Upper lobe of left lung (tissue), 6 donors: ENCODE measurements at regions not wholly inside any gene's neighbourhood (a gene's known extent, or its start where the extent isn't known, plus 50 kb on each side); places are given as distances from the start of the nearest gene placed in this dataset.
"Not testable (repeated sequence)": the region's sequence is repeated elsewhere in the genome, so short reads cannot be mapped to it uniquely, and the experiment has no call there.

Experiments used
- ATAC-seq, 2 donors: fragments of 200-7000 bp; cut with Tn5 transposase; one replicate each; pipeline ENCODE4 v1.9.1; 2022; ENCODE audit warnings: mild to moderate bottlenecking in 2 of 2, moderate library complexity in 2 of 2; ENCODE audit not compliant: low FRiP score in 2 of 2
- DNase-seq, 2 donors: peaks; one replicate each; pipeline ENCODE4 v3.0.0-alpha.2; 2019 to 2020
- H3K27ac ChIP-seq, 4 donors: fragments of 200-600 bp; sonication (generic); one replicate each; pipeline ENCODE4 v1.5.1; 2016 to 2019
- H3K27me3 ChIP-seq, 4 donors: fragments of 200-600 bp; sonication (generic); one replicate each; pipeline ENCODE4 v1.5.1; 2017 to 2019
- H3K36me3 ChIP-seq, 4 donors: fragments of 200-600 bp; sonication (generic); one replicate each; pipeline ENCODE4 v1.5.1; 2016 to 2019
- H3K4me1 ChIP-seq, 4 donors: fragments of 200-600 bp; sonication (generic); one replicate each; pipeline ENCODE4 v1.5.1; 2018 to 2019
- H3K4me3 ChIP-seq, 4 donors: fragments of 200-600 bp; sonication (generic); one replicate each; pipeline ENCODE4 v1.5.1; 2017 to 2019; ENCODE audit warnings: mild to moderate bottlenecking in 2 of 4, moderate library complexity in 1 of 4
- H3K9me3 ChIP-seq, 4 donors: fragments of 200-600 bp; sonication (generic); one replicate each; pipeline ENCODE4 v1.5.1; 2018 to 2019
- CTCF ChIP-seq, 6 experiments: fragments of 450-650 bp in 4 of 6; fragments of 200-600 bp in 2 of 6; sonication (generic) in 2 of 6; IDR thresholded peaks; one replicate each; pipeline ENCODE4 v1.5.1; 2016 to 2019; ENCODE audit warnings: antibody characterized with exemption in 6 of 6
- EP300 ChIP-seq, 4 donors: sonication (generic); formaldehyde crosslinking; IDR thresholded peaks; one replicate each; pipeline ENCODE4 v1.5.1; 2017; ENCODE audit warnings: antibody characterized with exemption in 4 of 4, control low read depth in 2 of 4
- POLR2A ChIP-seq, 4 donors: fragments of 450-650 bp; IDR thresholded peaks; one replicate each; pipeline ENCODE4 v1.5.1; 2016 to 2017; ENCODE audit warnings: antibody characterized with exemption in 4 of 4, mild to moderate bottlenecking in 2 of 4
- POLR2AphosphoS5 ChIP-seq, 2 donors: sonication (generic); formaldehyde crosslinking; IDR thresholded peaks; one replicate each; pipeline ENCODE4 v1.5.1; 2017; ENCODE audit warnings: antibody characterized with exemption in 2 of 2
- WGBS, 2 donors: methylation state at CpG; one replicate each; pipeline ENCODE4 v1.1.5; 2017 to 2018; 5-methylcytosine and 5-hydroxymethylcytosine counted together
- donor health status: DM: no; HTN: no; CAD: no; lungs with moderate emphysema.
- donor health status: DM: no; HTN: yes; CAD: no; lungs with severe emphysema.

- no peak for ATAC-seq
These were observed 83.3 kb downstream of the SMPDL3A start for GRCh38 chr6:122872311-122872710.

GRCh38 chr6:122877302-122877701, 88.2 kb downstream of the SMPDL3A start:
- Histone ChIP-seq H3K27me3 (no peaks in the 10 kb centered on the region), H3K4me1 (no peaks in the 10 kb centered on the region), H3K27ac (no peak overlapping the region), H3K4me3 (no peak overlapping the region), H3K9me3 (no peaks in the 10 kb centered on the region), H3K36me3 (no peaks in the 10 kb centered on the region)
- 85 to 95% methylated on average over 3 of the region's 3 CpGs for WGBS, 2 donors
- TF ChIP-seq EP300 (IDR thresholded peaks at IDR 0.05) (no peak), POLR2A (IDR thresholded peaks at IDR 0.05) (no peak), POLR2AphosphoS5 (IDR thresholded peaks at IDR 0.05) (no peak), CTCF (IDR thresholded peaks at IDR 0.05) (no peak)
- no peak for ATAC-seq
- no peak for DNase-seq

More at GRCh38 chr6:122872311-122872710, 83.3 kb downstream of the SMPDL3A start:
- H3K27ac ChIP-seq = no peak overlapping the region
- H3K36me3 ChIP-seq = no peaks in the 10 kb centered on the region
- no peak for DNase-seq
- no peaks in the 10 kb centered on the region for H3K4me1 ChIP-seq
- H3K9me3 ChIP-seq = no peaks in the 10 kb centered on the region
- WGBS, 2 donors = 84 to 91% methylated on average over 4 of the region's 4 CpGs
- H3K27me3 ChIP-seq = no peaks in the 10 kb centered on the region
- no peak overlapping the region for H3K4me3 ChIP-seq
- no peak for TF ChIP-seq POLR2A (IDR thresholded peaks at IDR 0.05)
- TF ChIP-seq CTCF (IDR thresholded peaks at IDR 0.05) = no peak
- TF ChIP-seq POLR2AphosphoS5 (IDR thresholded peaks at IDR 0.05) = no peak
- no peak for TF ChIP-seq EP300 (IDR thresholded peaks at IDR 0.05)

- H3K27me3 ChIP-seq = no peaks in the 10 kb centered on the region
- ATAC-seq = no peak
- DNase-seq = no peak
- H3K9me3 ChIP-seq = no peaks in the 10 kb centered on the region
- TF ChIP-seq POLR2AphosphoS5 (IDR thresholded peaks at IDR 0.05) = no peak
- TF ChIP-seq CTCF (IDR thresholded peaks at IDR 0.05) = no peak
- TF ChIP-seq POLR2A (IDR thresholded peaks at IDR 0.05) = no peak
- TF ChIP-seq EP300 (IDR thresholded peaks at IDR 0.05) = no peak
- H3K36me3 ChIP-seq = no peaks in the 10 kb centered on the region
- H3K27ac ChIP-seq = no peak overlapping the region
- H3K4me3 ChIP-seq = no peak overlapping the region
- WGBS, 2 donors = 17 to 24% methylated on average over 1 of the region's 1 CpG
- no peaks in the 10 kb centered on the region for H3K4me1 ChIP-seq
These were observed 89.7 kb downstream of the SMPDL3A start for GRCh38 chr6:122878796-122879195.

GRCh38 chr6:122886481-122886880, 97.4 kb downstream of the SMPDL3A start:
- TF ChIP-seq CTCF (IDR thresholded peaks at IDR 0.05) (no peak), EP300 (IDR thresholded peaks at IDR 0.05) (no peak), POLR2A (IDR thresholded peaks at IDR 0.05) (no peak), POLR2AphosphoS5 (IDR thresholded peaks at IDR 0.05) (no peak)
- DNase-seq (no peak), ATAC-seq (no peak)
- Histone ChIP-seq H3K27me3 (no peaks in the 10 kb centered on the region), H3K9me3 (no peaks in the 10 kb centered on the region), H3K36me3 (no peaks in the 10 kb centered on the region), H3K4me1 (no peaks in the 10 kb centered on the region), H3K4me3 (no peak overlapping the region), H3K27ac (no peak overlapping the region)
- 61 to 68% methylated on average over 4 of the region's 4 CpGs for WGBS, 2 donors

GRCh38 chr6:122887941-122888340, 98.9 kb downstream of the SMPDL3A start:
- Histone ChIP-seq H3K4me1 (no peaks in the 10 kb centered on the region), H3K27ac (no peak overlapping the region), H3K36me3 (no peaks in the 10 kb centered on the region), H3K4me3 (no peak overlapping the region), H3K27me3 (no peaks in the 10 kb centered on the region), H3K9me3 (no peaks in the 10 kb centered on the region)
- no peak for TF ChIP-seq POLR2AphosphoS5 (IDR thresholded peaks at IDR 0.05)
- no peak for ATAC-seq
- DNase-seq = no peak

GRCh38 chr6:122888680-122889079, 99.6 kb downstream of the SMPDL3A start:
- not testable (repeated sequence) for H3K27me3 ChIP-seq, H3K27ac ChIP-seq, H3K36me3 ChIP-seq, H3K4me3 ChIP-seq, H3K9me3 ChIP-seq, DNase-seq, ATAC-seq, H3K4me1 ChIP-seq
- 100% methylated on average over 1 of the region's 1 CpG for WGBS, 2 donors
